Coronary artery (tissue), 2 donors: ENCODE measurements at regions not wholly inside any gene's neighbourhood (a gene's known extent, or its start where the extent isn't known, plus 50 kb on each side); places are given as distances from the start of the nearest gene placed in this dataset.

Source experiments
- DNase-seq: peaks from one replicate; pipeline ENCODE4 v3.0.0-alpha.2; 2017; ENCODE audit warnings: low spot score
- H3K27ac ChIP-seq, 2 donors: fragments of 200-600 bp; sonication (generic); one replicate each; pipeline ENCODE4 v1.5.1; 2016 to 2019
- H3K4me3 ChIP-seq: fragments of 200-600 bp; sonication (generic); 2 replicates; pipeline ENCODE4 v1.5.1; 2016; ENCODE audit warnings: mild to moderate bottlenecking, moderate library complexity
- CTCF ChIP-seq: fragments of 200-600 bp; sonication (generic); IDR thresholded peaks from one replicate; pipeline ENCODE4 v1.5.1; 2019; ENCODE audit warnings: antibody characterized with exemption

- no peak for DNase-seq
- TF ChIP-seq CTCF = no peak
- no peak overlapping the region for H3K4me3 ChIP-seq
- no peak overlapping the region for H3K27ac ChIP-seq
Measured at GRCh38 chr1:170267317-170267716, 121.6 kb downstream of the NTMT2 start.

GRCh38 chr1:170271430-170272161 lies 125.8 kb downstream of the NTMT2 start:
- Histone ChIP-seq H3K27ac (no peak overlapping the region), H3K4me3 (no peak overlapping the region)
- no peak for TF ChIP-seq CTCF
- no peak for DNase-seq

GRCh38 chr1:170273291-170274130 lies 127.8 kb downstream of the NTMT2 start:
- Histone ChIP-seq H3K27ac (peak overlapping the region in 1 of 2 donors; percentile 23), H3K4me3 (no peak overlapping the region)
- no peak for TF ChIP-seq CTCF
- DNase-seq = no peak

GRCh38 chr1:170274131-170274501 lies 128.4 kb downstream of the NTMT2 start:
- Histone ChIP-seq H3K4me3 (no peak overlapping the region), H3K27ac (peak overlapping the region in 1 of 2 donors; percentile 23)
- DNase-seq = no peak
- no peak for TF ChIP-seq CTCF

GRCh38 chr1:170277985-170278384 lies 132.2 kb downstream of the NTMT2 start:
- no peak overlapping the region for H3K27ac ChIP-seq
- TF ChIP-seq CTCF = no peak
- DNase-seq = no peak
- no peak overlapping the region for H3K4me3 ChIP-seq

DNA sequence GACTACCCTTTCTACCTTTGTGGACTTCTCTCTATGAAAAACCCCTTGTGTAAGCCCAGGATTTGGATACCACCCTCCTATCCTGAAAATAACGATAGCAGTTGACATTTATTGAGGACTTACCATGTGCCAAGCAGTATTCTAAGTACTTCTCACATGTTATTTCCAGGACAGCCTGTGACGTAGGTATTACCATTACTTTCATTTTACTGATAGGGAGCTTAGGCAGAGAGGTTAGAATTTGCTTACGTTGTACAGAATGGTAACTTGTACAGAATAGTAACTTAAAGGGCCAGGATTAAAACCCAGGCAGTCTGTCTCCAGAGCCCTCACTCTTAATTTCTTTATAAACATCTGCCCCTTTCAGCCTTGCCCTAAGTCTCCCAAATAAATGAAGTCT lies 138.3 kb downstream of the NTMT2 start:
- Histone ChIP-seq H3K27ac (no peak overlapping the region), H3K4me3 (no peak overlapping the region)
- DNase-seq = no peak
- no peak for TF ChIP-seq CTCF

DNA sequence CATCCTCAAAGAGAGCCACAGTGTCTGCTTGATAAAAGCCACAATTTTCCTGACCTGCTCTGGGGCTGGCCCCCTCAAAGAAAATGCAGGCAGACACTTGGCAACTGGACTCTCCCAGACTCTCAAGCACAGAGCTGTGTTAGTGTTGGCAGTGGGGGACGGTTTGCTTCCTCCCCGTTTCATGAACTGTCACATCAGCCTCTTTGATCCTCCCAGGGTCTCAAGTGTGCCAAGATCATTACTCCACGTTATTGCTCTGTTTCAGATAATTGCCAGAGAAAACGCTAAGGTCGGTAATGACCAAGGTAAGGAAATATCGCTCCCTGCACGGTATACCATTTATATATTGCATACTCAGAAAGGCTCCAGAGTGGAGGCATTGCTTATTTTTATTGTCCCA lies 138.8 kb downstream of the NTMT2 start:
- no peak for DNase-seq
- Histone ChIP-seq H3K27ac (no peak overlapping the region), H3K4me3 (peak overlapping the region; percentile 55)
- TF ChIP-seq CTCF = no peak
